HK-2 (cell line): ENCODE measurements at regions not wholly inside any gene's neighbourhood (a gene's known extent, or its start where the extent isn't known, plus 50 kb on each side); places are given as distances from the start of the nearest gene placed in this dataset.

Source experiments
- DNase-seq: peaks from one replicate; pipeline ENCODE4 v3.0.0-alpha.2; 2018; ENCODE audit not compliant: unreplicated experiment

DNA sequence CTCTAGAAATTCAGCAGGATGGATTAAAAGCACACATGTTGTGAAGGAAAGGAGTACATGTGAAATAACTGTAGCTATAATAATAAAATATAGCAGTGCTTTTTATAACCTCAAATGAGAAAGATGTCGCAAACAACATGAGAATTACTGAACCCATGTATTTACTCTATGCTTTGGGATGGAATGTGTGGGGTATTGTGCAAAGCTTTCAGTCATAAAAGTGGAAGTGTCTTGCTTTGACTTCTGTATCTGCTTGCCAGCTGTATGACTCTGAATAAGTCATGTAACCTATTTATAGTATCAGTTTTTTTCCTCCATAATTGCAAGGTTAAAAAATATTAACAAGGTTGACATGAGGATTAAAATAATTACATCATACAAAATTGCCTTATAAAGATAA lies 519.3 kb upstream of the CADM2 start:
- DNase-seq = no peak

GRCh38 chr3:84440291-84440690 lies 518.5 kb upstream of the CADM2 start:
- DNase-seq = no peak

- no peak for DNase-seq
These were observed 516.3 kb upstream of the CADM2 start for GRCh38 chr3:84442533-84442932.

DNA sequence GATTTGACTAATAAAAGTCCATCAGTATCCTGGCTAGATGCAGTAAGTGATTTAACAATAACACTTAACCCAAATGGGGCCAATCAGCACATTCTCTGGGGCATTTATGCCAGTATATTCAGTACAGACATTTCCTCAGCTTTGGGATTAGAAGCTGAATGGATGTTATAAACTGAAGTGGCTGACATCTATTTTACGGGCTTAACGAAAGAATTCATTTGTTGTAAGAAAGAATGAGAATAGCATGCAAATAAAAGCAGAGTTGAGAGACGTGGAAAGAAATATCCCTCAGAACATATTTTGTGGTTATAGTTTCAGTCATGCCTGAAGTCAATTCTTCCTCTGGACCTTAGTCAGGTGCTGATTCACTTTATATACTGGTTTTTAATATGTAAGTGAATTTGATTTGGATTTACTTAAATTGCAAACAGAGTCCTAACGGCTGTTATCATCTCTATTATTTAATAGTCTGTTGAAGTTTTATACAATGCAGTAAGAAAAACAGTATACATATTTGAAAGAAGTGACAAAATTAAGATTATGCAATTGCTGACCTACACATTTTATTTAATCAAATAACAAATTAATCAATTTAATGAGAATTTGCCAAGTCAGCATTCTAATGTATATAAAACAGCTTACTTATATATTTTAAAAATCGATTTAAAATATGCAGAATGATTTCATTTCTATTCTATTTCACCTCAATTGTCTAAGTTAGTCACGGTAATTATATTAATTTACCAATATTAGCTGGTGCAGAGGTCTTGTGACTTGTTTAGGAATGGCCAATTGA lies 513.9 kb upstream of the CADM2 start:
- no peak for DNase-seq

GRCh38 chr3:84487296-84487695 lies 471.5 kb upstream of the CADM2 start:
- DNase-seq = no peak

- no peak for DNase-seq
These were observed 454.0 kb upstream of the CADM2 start for GRCh38 chr3:84504761-84505160.

DNA sequence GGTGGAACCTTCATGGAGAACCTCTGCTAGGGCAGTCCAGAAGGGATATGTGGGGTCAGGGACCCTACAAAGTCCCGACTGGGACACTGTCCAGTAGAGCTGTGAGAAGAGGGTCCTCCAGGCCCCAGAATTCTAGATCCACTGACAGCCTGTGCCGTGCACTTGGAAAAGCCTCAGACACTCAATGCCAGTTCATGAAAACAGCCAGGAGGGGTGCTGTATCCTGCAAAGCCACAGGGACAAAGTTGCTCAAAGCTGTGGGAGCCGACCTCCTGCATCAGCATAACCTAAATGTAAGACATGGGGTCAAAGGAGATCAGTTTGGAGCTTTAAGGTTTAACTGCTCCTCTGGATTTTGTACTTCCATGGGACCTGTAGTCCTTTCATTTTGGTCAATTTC lies 448.8 kb upstream of the CADM2 start:
- DNase-seq = no peak

DNA sequence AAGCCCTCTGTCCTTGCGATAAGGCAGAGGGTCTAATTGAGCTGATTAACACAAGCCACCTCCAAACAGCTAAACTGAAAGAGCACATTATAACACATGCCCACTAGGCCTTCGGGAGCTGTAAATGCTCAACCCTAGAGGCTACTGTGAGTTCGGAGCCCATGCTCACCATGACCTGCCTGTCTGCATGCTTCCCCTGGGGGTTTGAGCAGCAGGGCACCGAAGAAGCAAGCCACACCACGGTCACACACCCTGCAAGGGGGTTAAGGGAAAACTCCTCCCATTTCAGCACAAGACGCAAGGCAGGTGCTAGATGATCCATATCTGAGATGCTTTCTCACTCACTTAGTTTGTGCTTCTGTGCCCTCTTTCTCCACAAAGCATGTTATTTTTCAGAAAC lies 435.9 kb upstream of the CADM2 start:
- no peak for DNase-seq

- DNase-seq = no peak
These were observed 421.9 kb upstream of the CADM2 start for GRCh38 chr3:84536916-84537315.

DNA sequence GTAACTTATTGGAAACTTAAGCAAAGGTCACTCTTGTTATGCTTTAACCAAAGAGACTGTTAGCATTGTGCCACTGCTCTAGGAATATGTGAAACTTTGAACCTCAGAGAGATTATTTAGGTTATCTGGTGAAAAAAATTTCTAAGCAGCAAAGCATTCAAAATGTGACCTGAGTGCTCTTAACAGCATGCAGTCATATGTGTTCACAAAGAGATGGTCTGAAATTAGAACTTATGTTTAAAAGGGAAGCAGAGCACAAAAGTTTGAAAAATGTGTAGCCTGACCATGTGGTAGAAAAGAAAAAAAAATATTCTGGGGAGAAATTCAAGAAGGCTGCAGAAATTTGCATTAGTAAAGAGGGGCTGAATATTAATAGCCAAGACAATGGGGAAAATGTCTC lies 420.2 kb upstream of the CADM2 start:
- DNase-seq = no peak

GRCh38 chr3:84547207-84547606 lies 411.6 kb upstream of the CADM2 start:
- DNase-seq = no peak

DNA sequence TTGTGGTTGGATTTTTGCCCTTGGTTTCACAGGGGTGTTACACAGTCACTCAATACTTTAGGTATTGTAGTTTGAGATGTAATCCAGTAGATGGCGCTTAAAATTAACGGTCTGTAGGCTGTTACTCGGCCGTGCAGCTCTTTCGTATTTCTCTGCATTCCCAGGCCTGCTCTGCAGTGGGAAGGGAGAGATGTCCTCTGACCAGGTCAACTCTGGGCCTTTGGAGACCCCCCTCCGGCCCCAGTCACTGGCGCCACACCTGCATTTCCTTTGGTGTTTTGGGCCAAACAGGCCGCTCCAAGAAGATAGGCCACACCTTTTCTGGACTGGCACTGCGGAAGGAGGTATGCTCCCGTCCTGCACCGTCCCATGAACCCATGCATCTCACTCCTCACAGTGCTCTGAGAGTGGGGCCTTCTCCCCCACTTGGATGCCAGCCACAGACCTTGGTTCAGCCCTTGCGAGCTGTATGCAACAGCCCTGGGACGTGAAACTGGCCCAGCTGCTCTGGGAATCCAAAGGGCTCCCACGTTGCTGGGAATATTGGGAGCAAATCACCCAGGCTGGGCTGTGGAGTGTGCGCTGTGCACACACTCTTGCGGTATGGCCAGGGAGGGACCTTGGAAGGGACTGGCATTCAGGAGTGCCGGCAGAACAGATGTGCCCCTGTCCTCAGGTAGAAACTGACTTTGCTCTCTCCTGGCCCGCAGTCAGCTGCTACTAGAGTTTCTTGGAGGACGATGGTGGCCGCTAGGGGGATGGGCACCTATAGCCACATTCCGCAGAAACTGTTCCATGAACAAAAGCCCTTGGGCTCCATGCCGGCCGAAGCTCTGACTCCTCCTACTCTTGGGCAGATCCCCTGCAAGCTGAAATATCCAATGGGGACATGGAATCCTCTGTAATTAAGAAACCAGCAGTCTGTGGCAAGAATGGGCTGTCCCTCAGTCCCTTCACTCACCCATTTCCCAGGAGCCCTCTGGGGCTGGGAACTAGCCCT lies 410.5 kb upstream of the CADM2 start:
- peak; percentile 13 for DNase-seq

DNA sequence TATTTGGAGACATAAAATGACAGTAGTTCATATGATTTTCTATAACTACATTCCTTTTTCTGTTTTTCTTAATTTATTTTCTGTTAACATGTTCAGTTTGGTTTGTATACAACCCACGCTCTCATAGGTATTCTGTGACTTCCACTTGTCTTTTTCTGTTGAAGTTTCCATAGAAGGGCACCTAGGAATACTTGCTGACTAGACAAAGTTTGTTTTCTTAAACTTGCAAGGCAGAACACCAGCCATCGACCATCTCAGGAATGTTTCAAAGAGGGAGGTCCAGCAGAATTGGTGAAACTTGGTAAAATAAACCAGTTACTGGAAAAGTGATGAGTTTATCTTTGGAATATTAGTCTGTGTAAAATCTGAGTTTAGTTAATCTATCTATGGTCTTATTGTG lies 403.2 kb upstream of the CADM2 start:
- DNase-seq = no peak

DNA sequence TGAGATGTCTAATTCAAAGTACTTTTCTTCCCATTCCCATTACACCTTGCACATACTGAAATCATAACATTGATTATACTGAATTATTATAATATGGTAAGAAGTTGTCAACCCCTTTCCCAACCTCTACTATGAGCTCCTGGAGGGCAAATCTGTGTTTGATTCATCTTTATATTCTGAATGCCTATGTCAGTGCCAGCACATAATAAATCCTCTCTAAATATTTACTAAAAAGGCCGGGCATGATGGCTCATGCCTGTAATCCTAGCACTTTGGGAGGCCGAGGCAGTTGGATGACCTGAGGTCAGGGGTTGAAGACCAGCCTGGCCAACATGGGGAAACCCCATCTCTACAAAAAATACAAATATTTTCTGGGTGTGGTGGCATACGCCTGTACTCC lies 392.5 kb upstream of the CADM2 start:
- DNase-seq = no peak

GRCh38 chr3:84567796-84568195 lies 391.0 kb upstream of the CADM2 start:
- no peak for DNase-seq

- no peak for DNase-seq
These were observed 384.8 kb upstream of the CADM2 start for GRCh38 chr3:84573962-84574361.

- DNase-seq = no peak
These were observed 372.4 kb upstream of the CADM2 start for GRCh38 chr3:84586427-84586826.

DNA sequence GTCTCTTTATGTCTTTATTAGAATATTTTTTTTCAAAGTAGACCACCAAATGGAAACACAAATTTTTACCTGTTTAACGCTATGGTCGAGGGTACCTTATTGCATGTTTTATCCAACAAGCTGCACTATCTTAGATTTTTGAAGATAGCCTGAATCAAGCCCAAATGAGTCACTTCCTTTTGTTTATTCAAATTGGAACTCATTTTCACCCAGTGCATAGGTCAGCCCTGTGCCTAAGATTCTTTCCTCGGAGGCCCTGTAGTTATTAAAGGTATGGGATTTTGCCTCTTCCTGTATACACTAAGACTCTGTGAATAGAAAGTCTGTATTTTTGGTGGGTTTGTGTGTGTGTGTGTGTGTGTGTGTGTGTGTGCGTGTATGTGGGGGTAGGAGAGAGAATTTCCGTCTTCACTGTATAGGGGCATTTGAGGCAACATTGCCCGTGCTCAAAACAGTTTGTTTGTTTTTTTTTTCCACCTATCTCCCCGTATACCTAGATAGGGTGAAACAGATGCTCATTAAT lies 358.0 kb upstream of the CADM2 start:
- no peak for DNase-seq

DNA sequence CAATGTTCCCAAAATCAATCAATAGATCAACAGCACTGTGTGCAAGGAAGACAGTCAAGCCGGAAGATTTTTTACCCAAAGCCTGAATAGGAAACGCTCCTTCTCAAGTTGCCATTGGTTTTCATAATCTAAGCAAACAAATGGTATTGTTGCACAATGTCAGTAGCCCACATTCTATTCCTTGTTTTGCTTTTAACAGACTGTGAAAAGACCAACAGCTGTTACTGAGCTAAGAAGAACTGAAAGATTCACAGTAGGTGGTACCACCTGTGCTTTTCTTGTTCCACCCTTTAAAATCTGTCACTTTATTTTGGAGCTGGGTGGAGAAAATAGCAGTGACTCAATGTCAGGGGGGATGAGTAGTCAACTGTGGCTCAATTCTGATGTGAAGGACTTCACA lies 357.5 kb upstream of the CADM2 start:
- DNase-seq = no peak

DNA sequence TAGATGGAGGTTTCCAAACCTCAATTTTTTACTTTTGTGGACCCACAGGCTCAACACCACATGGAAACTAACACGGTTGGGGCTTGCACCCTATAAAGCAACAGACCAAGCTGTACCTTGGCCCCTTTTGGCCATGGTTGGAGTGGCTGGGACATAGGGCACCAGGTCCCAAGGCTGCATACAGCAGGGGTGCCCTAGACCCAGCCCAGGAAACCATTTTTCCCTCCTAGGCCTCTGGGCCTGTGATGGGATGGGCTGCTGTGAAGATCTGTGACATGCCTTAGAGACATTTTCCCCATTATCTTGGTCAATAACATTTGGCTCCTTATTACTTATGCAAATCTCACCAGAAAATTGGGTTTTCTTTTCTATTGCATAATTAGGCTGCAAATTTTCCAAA lies 337.0 kb upstream of the CADM2 start:
- no peak for DNase-seq

DNA sequence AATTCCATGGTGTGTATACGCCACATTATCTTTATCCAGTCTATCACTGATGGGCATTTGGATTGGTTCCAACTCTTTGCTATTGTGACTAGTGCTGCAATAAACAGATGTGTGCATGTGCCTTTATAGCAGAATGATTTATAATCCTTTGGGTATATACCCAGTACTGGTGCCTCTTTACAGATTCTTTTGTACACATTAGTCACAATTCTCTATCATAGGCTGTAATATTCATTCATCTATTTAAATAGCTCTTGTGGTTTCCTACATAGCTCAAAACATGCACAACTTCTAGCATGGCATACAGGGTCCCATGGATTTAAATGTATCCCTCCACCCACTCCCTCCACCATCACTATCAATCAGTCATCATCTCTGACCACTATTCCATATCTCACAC lies 324.1 kb upstream of the CADM2 start:
- DNase-seq = no peak

GRCh38 chr3:84637272-84637671 lies 321.5 kb upstream of the CADM2 start:
- no peak for DNase-seq

DNA sequence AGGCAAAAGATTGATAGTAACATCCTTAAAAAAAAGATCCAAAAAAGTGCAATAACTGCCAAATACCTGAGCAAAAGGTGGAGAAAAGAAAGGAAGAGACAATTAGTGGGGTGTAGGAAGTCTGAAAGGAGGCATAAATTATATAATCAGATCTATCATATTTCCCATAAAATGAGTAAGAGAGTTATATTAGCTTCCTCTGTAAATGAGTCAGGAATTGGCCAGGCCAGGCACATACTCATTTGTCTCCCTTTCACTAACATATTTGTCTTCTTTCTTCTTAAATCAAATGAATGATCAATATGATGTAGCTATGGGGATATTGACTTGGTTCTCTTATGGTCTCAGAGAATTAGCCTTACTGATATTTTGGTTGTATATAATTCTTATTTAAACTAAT lies 292.3 kb upstream of the CADM2 start:
- DNase-seq = no peak
